GM21825 (cell line): ENCODE measurements at regions not wholly inside any gene's neighbourhood (a gene's known extent, or its start where the extent isn't known, plus 50 kb on each side); places are given as distances from the start of the nearest gene placed in this dataset.

Source experiments
- ATAC-seq: cut with Tn5 transposase; IDR thresholded peaks from one replicate; pipeline ENCODE4 v1.9.1; 2021; ENCODE audit warnings: mild to moderate bottlenecking, moderate library complexity; ENCODE audit not compliant: unreplicated experiment

DNA sequence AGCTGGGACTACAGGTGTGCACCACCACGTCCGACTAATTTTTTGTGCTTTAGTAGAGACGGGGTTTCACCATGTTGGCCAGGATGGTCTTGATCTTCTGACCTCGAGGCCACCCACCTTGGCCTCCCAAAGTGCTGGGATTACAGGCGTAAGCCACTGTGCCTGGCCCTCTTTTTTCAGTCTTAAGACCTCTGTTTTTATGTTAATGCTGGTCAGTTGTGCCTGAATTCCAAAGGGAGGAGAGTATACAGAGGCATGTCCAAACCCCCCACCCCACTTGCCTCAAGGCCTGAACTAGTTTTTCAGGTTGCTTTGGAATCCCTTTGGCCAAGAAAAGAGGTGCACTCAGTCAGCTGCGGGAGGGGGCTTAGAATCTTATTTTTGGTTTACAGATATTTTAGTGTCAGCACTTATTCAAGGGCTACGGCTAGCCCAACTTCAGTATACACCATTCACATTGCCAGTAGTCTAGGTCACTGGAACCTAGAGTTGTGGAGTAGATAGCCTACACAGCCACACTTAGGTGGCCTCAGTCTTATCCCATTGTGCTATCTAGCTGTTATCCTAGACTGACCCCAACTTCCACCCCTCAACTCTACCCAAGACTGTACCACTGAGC, 128.0 kb upstream of the TPM1 start:
- ATAC-seq = no peak

DNA sequence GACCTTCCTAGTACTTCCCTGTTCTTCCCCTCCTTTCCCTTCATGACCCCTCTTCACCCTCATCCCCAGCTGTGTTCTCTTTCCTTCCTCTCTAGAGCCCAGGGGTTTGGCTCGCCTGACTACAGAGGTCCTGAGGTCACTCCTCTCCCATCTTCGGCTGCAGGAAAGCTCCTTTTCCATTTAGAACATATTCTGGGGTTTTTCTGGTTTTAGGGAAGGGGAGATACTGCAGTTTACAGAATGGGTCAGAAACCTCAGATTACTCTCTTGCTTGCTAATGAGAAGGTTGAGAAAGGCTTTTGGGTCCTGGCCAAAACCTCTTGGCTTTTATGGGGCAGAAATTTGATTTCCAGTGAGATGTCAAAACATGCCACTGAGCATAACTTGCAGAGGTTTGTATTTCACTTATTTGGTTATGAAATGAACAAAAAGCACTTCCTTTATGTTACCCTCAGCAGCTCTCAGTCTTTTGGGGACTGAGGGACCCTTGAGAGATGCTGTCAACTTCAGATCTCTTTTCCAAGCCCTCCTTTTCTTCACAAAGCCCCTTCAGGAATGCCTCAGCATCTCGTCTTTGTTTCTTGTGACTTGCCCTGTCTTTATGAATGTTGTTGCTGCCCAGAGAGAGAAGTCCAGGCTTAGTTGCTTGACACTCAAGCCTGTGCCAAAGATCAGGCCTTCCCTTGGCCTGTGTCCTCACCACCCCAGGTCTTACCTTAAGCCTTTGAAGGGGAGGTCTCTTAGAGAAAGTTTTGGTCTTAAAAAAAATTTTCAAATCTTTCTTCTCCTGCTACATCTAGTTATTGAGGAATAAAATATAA, 121.7 kb upstream of the TPM1 start:
- no peak for ATAC-seq

DNA sequence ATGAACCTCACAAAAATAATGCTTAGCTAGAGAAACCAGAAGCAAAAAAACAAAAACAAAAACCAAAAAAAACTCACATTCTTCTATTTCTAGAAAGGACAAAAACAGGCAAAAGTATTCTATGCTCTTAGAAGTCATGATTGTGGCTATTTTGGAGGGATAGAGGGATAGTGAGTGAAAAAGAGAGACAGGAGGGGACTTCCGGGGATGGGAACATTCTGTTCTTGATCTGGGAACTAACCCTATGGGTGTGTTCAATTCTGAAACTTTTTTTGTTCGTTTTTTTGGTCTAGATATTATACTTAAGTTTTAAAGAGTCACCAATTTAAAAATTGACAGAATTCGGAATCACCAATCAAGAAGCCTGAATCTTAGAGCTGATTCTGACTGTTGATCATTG, 120.0 kb upstream of the TPM1 start:
- ATAC-seq = no peak

DNA sequence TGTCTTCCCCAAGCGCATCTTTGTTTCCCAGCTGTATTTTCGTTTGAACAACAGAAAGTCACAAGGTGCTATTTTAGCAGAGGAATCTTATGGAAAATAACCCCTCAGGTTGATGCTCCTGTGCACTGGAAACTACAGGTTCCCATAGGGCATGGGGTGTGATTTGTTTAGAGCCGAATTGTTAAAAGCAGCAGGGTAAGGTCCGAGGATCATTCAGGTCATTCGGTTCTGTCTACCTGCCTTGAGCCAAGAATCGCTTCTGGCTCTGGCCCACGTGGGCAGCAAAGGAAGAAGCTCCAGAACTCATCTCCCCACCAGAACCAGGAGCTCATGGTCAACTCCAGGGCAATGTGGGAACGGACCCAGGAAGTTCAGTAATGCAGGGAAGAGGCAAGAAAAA, 116.7 kb upstream of the TPM1 start:
- ATAC-seq = no peak

DNA sequence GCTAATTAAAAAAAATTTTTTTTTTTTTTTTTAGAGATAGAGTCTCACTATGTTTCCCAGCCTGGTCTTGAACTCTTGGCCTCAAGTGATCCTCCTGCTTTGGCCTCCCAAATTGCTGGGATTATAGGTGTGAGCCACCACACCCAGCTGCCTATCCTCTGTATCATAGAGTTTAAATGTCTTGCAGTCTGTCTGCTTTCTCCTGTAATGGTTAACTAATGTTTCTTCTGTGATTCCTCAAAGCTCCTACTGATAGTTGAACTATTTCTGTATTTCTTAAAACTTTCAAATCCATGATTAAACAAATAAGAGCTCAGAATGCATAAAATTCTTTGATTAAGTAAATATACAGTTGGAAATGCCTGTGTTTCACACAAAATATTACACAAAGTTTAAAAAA, 115.4 kb upstream of the TPM1 start:
- ATAC-seq = no peak

DNA sequence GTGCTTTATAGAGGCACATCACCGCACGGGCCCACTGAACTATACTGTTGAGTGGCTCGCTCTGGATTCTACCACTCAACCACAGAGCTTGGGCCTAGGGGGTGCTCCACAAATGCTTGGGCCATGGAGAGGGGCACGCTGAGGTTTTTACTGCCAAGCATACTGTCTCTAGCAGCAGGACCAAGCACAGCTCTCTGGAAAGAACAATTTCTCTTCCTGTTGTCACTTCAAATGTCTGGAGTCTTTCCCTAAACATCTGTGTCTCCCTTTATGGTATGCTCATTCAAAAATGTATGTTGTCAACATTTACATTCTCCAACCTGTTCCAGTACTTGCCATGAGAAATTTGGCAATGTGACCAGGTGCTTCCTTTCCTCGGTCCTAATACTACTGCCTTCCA, 114.7 kb upstream of the TPM1 start:
- no peak for ATAC-seq

DNA sequence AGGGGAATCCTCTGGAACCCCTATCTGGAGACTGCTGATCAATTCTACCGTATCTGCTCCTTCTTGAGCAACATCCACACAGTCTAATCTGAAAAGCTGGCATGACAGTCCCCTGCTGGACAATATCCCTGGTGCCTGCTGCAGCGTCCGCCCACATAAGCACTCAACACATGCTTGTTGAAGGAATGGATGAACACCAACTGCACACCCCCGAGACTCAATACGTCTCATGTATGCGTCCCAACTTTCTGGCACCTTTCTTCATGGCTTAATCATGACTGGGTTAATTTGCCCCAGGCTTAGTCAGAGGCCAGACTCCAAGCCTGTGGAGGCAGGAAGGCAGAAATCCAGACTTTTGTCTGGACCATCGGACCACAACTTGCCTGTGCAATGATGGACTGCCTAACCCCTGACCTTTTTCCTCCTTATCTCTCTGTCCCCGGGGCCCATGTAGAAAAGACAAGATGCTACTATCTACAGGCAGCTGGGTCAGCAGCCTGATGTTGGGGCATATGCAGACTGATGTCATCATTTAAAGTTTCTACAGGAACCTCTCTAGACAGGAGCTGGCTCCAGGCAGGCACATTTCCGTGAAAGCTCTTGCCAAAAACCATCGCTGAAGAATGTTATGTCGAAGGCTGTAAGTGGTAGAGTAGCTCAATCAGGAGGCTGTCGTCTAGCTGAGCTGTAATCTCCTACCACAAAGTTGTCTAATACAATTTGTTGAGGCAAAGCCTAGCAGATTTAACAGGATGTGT, 114.1 kb upstream of the TPM1 start:
- ATAC-seq = no peak

DNA sequence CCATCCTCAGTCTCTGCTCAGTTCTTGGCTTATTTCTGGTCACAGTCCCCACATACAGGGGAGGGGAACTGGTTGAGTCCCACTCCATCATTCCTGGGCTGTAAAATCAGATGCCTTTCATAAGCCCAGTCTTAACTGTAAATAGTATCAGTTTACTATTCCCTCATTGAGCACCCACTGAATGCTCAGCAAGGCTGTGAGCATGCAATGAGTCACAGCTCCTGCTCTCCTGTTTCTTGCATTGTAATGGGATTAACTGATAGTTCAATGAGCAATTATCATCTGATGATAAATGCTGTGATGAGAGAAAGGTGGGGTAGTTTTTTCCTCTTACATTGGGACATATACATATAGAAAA, 113.6 kb upstream of the TPM1 start:
- no peak for ATAC-seq

DNA sequence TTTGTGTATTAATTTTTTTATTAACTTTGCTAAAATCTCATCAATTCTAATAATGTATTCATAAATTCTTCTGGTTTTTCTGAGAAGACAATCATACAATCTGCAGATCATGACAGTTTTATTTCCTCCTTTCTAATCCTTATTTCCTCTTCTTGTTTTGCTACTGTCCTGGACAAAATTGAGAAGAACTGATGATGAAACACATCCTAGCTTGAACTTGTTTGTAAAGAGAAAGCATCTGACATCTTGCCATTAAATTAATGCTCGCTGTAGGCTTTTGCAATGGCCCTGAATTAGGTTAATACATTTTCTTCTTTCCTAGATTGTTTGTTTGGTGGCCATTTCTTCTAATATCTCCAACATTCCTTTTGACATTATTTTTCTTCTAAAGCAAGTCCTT, 110.9 kb upstream of the TPM1 start:
- no peak for ATAC-seq

DNA sequence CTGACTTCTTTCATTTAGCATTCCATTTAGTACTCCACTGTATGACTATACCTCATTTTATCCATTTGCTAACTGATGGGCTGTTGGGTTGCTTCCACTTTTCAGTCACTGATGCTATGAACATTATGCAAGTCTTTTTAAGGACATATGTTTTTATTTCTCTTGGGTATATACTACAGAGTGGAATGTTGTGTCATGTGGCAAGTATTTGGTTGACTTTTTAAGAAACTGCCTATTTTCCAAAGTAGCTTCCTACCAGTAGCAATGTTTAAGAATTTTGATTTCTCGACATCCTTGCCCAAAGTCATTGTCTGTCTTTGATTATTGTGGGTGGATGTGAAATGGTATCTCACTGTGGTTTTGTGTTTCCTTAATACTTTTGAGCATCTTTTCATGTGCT, 110.1 kb upstream of the TPM1 start:
- ATAC-seq = no peak

DNA sequence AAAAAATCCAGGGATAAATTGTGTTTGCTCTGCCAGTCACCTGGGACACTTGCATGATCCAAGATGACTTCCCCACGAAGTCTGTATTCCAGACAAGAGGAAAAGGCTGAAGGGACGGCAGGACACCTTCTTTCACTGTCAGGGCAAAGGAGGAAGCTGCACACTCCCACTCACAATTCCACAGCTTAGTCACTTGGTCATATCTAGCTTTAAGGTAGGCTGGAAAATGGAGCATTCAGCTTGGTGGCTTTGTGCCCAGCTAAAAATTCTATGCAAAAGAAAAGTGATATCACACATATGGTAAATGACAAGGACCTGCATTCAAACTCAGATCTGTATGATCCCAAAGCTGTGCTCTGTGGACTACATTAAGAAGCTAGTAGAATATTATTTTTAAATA, 109.2 kb upstream of the TPM1 start:
- ATAC-seq = no peak

DNA sequence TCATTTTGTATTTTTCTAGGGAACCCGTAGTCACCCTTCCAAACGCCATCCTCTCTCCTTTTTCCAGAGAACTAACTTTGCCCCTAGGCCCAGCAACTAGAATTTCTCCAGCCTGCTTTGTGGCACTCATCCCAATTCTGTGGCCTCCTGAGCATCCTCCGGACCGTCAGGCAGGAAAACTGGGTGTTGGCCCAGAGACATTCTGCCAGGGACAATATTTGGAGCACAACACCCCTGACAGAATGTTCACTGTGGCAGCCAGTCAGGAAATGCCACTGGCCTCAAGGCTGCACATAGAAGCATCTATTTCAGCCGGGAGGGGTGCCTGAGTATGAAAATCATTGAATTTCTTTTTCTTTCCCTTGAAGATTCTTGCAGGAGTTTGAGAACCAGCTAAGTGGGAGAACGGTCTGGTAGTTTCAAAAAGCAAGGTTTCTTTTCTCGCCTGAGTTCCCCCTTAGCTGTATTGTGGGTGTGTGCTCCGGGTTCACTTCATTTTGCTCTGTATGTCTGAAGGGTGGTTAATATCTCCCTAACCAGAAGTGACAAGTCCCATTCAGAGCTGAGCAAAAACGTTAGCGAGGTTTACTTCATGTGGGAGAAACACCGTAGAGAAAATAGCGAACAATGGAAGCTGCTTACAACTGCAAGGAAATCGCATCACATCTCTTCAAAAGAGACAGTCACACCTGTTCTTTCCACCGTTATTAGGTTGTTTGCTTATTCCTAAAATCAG, 108.1 kb upstream of the TPM1 start:
- no peak for ATAC-seq

DNA sequence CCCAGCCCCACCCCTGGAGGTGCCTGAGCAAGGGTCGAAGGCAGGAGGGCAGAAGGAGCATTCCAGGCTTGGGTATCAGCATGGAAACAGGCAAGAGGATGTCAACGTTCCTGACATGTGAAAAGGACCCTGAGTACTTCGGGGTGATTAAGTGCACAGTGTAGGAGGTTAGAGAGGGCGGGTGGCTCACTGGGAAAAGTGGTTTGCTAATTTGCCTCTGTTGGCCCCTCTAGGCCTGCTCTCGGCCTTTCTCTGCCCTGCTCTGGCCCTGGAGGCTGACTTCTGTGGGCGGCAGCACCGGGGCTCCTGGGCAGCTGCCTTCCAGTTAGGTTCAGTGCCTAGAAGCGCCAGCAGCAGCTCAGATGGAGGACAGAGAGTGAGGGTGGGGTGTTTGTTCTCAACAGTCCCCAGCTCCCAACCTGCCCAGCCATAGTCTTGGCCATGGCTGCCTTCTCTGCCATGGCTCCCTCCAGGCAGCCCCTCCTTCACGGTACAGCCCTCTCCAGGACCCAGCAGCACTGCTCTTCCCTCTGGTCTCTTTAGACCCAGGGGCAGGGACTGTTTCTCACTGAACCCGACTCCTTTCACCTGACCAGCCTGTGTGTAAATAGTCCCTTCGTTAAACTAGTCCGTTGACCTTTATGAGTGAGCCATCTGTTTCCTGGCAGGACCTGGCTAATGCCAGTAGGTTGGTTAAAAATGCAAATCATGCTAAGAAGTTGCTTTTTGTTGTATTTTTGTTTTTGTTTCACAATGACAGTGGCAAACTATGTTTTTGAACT, 107.1 kb upstream of the TPM1 start:
- ATAC-seq = no peak

DNA sequence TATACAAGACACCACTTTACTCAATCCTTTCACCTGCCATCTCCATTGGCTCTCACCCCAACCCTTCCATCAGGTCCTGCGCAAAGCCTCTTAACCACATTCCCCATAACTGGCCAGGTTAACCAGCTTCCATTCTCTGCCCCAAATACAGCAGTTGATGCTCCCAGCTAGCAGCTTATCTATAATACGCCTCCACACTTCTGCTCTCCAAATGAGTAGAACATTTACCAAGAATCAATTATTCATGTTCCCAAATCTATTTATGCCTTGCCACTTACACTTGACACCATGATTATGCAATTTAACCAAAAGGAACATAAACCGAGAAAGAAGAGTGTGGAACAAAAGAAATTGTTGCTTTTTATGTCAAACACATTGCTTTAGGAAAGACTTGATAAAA, 103.7 kb upstream of the TPM1 start:
- no peak for ATAC-seq

DNA sequence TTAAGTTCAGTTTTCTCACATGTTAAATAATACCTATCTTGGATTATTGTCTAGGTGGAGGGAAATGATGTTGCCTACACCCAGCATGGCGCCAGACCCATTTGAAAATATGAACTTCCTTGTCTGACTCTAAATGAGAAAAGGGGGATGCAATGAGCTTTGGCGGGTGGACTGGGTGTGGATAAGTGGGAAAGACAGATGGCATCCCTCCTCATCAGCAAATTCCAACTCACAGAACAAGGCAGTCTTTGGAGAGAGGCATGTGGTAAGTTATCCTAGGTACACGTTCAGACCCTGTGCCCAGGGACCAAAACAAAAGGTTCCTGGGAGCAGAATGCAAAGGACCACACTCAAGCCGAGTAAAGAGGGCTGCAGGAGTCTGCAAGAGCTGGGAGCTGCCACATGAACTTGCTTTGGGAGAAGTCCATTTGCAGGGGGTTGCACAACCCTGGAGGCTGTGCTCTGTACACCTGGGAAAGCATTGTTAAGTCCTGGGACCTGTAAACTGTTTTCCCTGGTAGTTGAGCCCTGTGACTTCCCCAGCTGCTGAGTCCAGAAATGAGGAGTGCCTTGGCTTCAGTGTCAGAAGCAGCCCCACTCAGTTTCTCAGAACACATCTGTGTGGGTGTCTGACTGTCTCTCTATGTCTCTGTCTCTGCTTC, 102.3 kb upstream of the TPM1 start:
- no peak for ATAC-seq

DNA sequence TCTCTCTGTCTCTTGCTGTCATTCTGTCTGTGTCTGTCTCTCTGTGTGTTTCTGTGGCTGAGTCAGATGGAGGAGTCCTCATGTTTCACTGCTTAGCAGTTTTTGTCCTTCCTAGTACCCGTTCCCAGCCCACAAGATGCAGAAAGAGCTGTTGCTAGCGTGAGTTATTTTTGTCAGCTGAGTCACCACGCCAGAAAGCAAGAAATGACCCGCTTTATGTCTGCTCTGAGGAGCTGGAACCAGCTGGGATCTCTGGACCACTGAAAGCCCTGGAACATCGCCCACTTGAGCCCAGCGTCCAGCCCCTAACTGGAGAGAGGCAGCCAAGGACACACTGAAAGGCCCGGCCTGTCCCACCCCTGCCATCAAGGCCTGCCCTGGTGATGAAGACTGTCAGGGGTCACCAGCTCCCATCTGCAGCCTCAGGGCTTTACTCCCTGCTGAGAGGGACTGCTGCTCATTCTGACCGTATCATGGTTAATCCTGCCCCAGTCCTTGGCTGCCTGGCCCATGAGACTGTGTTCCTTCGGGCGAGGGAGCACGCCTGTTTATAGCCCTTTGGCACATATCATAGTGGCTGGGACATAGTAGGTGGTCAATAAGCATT, 101.7 kb upstream of the TPM1 start:
- no peak for ATAC-seq

DNA sequence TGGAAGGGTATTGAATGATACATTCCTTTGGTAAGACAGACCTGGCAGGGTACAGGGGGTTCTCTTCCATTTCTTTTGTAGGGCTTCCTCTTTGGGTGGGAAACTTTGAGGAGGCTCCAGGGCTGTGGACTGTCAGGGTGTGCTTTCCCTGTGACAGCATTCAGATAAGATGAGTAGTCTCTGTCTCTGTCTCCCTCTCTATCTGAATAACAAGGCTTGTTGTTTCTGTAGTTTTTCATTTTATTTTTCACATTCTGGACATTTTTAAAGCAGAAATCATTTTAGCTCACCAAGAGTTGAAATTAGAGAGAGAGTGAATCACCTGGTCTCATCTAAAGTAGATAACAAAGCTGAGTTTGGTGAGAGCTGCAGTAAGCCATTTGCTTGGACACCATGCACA, 100.8 kb upstream of the TPM1 start:
- ATAC-seq = no peak

DNA sequence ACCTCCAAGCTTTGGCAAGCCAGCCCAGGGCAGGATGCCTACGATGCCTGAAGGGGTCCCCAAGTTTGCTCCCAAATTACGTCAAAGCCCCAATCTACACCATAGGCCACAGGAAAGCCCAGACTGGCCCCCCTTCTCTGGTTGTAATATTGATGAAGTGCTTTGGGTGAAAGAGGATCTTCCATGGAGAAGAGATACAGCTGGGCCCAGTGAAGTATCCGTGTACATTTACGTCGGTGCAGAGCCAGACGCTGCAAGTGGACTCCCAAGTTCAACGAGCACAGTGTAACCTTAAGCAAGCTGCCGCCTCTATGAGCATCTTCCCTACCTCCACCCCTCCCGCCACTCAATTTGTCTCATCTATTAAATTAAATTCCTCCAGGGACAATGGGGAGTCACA, 100.1 kb upstream of the TPM1 start:
- no peak for ATAC-seq

DNA sequence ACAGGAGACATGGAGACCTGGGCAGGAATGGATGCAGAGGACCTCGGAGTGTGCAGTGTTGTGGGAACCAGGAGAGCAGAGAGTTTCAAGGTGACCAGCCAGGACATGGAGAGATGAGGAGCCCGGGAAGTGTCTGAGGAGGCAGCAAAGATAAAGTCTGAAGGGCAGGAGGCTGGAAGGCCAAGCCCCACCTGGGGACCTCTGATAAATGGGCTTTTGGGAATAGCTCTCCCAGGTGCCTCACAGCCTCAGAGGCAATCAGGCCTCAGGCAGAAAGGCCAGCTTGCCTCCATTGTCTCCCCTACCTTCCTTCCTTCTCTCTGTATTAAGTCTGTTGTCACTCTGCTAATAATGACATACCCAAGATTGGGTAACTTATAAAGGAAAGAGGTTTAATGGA, 97.5 kb upstream of the TPM1 start:
- no peak for ATAC-seq

DNA sequence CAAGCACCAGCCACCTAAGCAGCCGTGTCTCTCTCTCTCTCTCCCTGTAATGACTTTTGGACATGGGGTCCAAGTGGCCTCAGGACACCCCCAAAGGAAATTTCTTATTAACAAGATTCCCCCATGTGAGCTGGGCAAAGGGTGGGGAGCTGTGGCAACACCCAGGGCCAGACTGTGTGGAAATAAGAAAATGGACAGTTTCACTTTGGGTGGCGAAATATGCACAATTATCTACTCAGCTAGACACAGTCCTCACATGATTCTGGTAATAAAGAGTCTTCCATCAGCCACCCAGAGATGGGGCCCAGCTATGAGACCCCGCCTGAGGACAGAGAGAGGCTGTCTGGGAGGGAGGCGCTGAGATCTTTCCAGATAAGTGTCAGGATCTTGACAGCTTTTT, 96.8 kb upstream of the TPM1 start:
- ATAC-seq = no peak
